ENCODE measurements at regions not wholly inside any gene's neighbourhood (a gene's known extent, or its start where the extent isn't known, plus 50 kb on each side); places are given as distances from the start of the nearest gene placed in this dataset. TPM values are rescaled to one million over a fixed set of nuclear protein-coding genes. Genes with fewer than 3 reads are reported as not detected.

- no peak for DNase-seq (ENCODE audit: low spot score)
Measured at GRCh38 chr9:93730648-93731047, 154.3 kb downstream of the PHF2 start.

DNA sequence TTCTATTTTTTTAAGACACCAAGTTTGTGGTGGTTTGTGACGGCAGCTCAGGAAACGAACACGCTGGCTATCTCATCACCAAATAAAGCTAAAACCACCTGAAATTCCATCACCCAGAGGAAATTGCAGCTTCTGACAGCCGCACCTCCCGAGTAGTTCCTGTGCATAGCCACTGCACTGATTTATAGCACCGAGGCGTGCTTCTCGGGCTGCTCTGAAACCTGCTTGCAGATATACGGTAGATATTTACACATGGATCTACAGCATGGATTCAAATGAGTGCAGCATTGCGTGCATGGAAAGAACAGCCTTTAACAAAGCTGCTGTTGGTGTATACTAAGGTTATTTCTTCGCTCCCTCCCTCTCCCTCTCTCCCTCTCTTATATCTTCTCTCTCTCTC lies 153.8 kb downstream of the PHF2 start:
- no peak for DNase-seq (ENCODE audit: low spot score)

Small RNA genes in the stretch of these regions (microRNA-seq; reads per million reads assigned to microRNA genes)
- gene MIR4291 (ENCODE audit: borderline number of aligned reads) = not detected

Measured in mesenteric fat pad (tissue), 1 donor.